Transverse colon (tissue), 4 donors: ENCODE measurements at regions not wholly inside any gene's neighbourhood (a gene's known extent, or its start where the extent isn't known, plus 50 kb on each side); places are given as distances from the start of the nearest gene placed in this dataset.

ENCODE experiments used
- EP300 ChIP-seq: sonication (generic); formaldehyde crosslinking; IDR thresholded peaks from one replicate; pipeline ENCODE4 v1.6.1; 2017; ENCODE audit warnings: antibody characterized with exemption, low read depth
- POLR2A ChIP-seq: fragments of 450-650 bp; IDR thresholded peaks from one replicate; pipeline ENCODE4 v1.6.1; 2016; ENCODE audit warnings: antibody characterized with exemption, mild to moderate bottlenecking, moderate library complexity
- POLR2AphosphoS5 ChIP-seq, 3 donors: sonication (generic); formaldehyde crosslinking; IDR thresholded peaks; one replicate each; pipeline ENCODE4 v1.6.1; 2016; ENCODE audit warnings: antibody characterized with exemption in 3 of 3
- TF ChIP-seq, protein P1 (sequence below), 5 experiments: fragments of 200-600 bp in 3 of 5; fragments of 450-650 bp in 2 of 5; sonication (generic) in 3 of 5; IDR thresholded peaks; 1 replicate in 2 of 5; 2 replicates in 3 of 5; pipeline ENCODE4 v1.5.1; 2016 to 2017; ENCODE audit warnings: antibody characterized with exemption in 5 of 5, inconsistent platforms in 3 of 5, mild to moderate bottlenecking in 2 of 5, moderate library complexity in 1 of 5

DNA sequence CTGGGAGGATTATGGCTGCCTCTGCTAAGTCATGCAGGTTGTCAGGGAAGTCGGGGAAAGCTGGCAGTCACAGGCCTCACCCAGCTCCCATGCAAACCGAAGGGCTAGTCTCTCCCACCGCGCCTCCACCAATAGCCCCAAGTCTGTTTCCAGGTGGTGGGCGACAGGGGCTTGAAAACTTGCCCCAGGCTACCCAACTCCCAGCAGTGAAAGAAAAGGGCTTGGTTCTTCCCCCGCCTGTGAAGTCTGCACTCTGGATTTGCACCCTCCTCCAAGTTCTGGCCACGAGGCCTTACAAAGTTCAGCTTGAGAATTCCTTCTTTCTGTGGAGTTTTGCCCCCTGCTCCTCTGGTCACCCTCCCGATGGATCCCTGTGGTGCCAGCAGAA lies 99.9 kb upstream of the CHST15 start:
- TF ChIP-seq, protein P1, sequence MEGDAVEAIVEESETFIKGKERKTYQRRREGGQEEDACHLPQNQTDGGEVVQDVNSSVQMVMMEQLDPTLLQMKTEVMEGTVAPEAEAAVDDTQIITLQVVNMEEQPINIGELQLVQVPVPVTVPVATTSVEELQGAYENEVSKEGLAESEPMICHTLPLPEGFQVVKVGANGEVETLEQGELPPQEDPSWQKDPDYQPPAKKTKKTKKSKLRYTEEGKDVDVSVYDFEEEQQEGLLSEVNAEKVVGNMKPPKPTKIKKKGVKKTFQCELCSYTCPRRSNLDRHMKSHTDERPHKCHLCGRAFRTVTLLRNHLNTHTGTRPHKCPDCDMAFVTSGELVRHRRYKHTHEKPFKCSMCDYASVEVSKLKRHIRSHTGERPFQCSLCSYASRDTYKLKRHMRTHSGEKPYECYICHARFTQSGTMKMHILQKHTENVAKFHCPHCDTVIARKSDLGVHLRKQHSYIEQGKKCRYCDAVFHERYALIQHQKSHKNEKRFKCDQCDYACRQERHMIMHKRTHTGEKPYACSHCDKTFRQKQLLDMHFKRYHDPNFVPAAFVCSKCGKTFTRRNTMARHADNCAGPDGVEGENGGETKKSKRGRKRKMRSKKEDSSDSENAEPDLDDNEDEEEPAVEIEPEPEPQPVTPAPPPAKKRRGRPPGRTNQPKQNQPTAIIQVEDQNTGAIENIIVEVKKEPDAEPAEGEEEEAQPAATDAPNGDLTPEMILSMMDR (IDR thresholded peaks at IDR 0.05), result no peak
- TF ChIP-seq POLR2A, result no peak
- no peak for TF ChIP-seq EP300
- no peak for TF ChIP-seq POLR2AphosphoS5 (IDR thresholded peaks at IDR 0.05)
